Retinal pigment epithelial cell (primary cell): ENCODE measurements at regions not wholly inside any gene's neighbourhood (a gene's known extent, or its start where the extent isn't known, plus 50 kb on each side); places are given as distances from the start of the nearest gene placed in this dataset.

Experiments used
- DNase-seq: peaks from one replicate; pipeline ENCODE4 v3.0.0-alpha.2; 2010; ENCODE audit warnings: low read depth
- H3K4me3 ChIP-seq: 2 replicates; pipeline ENCODE4 v1.5.1; 2011; ENCODE audit warnings: mild to moderate bottlenecking, low read length, control low read depth, moderate library complexity
- TF ChIP-seq, protein P1 (sequence below): conservative IDR thresholded peaks from 2 replicates; pipeline ENCODE4 v1.5.1; 2011; ENCODE audit warnings: low read depth, low read length, control low read depth, inconsistent platforms

DNA sequence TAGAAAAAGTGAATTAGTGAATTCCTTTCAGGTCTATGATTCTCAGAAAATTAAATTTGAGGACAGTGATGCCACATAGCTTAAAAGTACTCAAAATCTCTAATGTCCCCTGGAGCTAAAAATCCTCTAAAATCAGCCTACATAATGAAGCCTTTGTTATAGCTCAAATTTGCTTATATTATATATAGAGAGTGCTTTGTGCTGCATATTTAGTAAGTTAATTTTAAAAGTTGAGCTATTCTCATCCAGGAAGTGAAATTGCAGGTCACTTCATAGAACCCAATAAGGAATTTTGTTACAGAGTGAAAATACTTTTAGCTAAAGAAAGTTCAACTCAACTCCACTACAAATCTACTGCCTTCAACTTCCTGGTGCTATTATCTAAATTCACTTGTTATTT lies 507.5 kb upstream of the MAP3K7 start:
- DNase-seq: no peak
- no peak overlapping the region for H3K4me3 ChIP-seq
- TF ChIP-seq, protein P1, sequence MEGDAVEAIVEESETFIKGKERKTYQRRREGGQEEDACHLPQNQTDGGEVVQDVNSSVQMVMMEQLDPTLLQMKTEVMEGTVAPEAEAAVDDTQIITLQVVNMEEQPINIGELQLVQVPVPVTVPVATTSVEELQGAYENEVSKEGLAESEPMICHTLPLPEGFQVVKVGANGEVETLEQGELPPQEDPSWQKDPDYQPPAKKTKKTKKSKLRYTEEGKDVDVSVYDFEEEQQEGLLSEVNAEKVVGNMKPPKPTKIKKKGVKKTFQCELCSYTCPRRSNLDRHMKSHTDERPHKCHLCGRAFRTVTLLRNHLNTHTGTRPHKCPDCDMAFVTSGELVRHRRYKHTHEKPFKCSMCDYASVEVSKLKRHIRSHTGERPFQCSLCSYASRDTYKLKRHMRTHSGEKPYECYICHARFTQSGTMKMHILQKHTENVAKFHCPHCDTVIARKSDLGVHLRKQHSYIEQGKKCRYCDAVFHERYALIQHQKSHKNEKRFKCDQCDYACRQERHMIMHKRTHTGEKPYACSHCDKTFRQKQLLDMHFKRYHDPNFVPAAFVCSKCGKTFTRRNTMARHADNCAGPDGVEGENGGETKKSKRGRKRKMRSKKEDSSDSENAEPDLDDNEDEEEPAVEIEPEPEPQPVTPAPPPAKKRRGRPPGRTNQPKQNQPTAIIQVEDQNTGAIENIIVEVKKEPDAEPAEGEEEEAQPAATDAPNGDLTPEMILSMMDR: no peak

DNA sequence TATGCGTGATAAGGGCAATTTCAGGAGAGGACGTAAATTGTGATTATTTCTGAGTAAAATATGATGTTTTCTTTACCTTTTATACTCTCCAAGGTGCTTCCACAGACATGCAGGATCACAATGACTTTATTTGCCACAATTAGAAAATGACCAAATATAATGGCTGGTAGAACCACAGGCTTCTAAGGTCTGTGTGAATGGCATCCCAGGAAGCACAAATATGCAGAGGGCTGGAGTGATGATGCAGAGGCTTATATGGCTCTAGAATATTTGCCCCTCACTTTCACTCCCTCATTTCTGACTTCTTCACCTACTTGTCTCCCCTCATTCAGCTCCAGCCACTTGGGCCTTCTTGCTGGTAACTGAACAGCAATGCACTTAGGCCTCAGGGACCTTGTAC lies 502.1 kb upstream of the MAP3K7 start:
- TF ChIP-seq, protein P1: no peak
- no peak for DNase-seq
- H3K4me3 ChIP-seq: no peak overlapping the region

GRCh38 chr6:91088515-91088914 lies 501.6 kb upstream of the MAP3K7 start:
- DNase-seq: no peak
- TF ChIP-seq, protein P1: no peak
- H3K4me3 ChIP-seq: no peak overlapping the region

- no peak for DNase-seq
- TF ChIP-seq, protein P1: no peak
- no peak overlapping the region for H3K4me3 ChIP-seq
These were observed 501.0 kb upstream of the MAP3K7 start for GRCh38 chr6:91087908-91088307.

GRCh38 chr6:91083211-91083610 lies 496.3 kb upstream of the MAP3K7 start:
- TF ChIP-seq, protein P1: no peak
- DNase-seq: no peak
- no peak overlapping the region for H3K4me3 ChIP-seq

DNA sequence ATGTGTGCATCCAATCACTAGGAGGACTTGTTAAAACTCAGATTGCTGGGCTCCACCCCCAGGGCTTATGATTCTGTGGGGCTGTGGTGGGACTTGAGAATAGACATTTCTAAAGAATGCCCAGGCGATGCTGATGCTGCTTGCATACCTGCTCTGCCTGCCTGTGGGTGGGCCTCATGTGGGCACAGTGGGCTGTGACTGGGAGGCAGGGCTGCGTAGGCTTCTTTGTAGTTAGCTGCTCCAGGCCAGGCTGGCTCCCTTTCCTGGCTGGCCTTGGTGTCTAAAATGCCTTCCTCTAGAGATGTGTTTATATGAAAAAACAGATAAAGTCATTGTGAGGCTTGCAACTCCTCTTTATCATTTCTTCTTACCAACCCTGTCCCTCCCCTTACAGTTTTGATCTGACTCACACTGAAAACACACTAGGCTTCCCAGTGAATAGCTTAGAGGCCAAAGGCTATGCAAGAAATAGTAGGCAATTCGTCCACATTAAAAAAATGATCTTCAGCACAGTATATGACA lies 495.5 kb upstream of the MAP3K7 start:
- TF ChIP-seq, protein P1: peak; percentile 3
- DNase-seq: peak; percentile 43
- H3K4me3 ChIP-seq: no peak overlapping the region

- TF ChIP-seq, protein P1: peak; percentile 63
- no peak overlapping the region for H3K4me3 ChIP-seq
- DNase-seq: peak; percentile 60
These were observed 494.7 kb upstream of the MAP3K7 start for GRCh38 chr6:91081452-91082067.
